HG03442 (cell line): ENCODE measurements at regions not wholly inside any gene's neighbourhood (a gene's known extent, or its start where the extent isn't known, plus 50 kb on each side); places are given as distances from the start of the nearest gene placed in this dataset.

Experiments used
- ATAC-seq: cut with Tn5 transposase; IDR thresholded peaks from one replicate; pipeline ENCODE4 v1.9.1; 2021; ENCODE audit warnings: mild to moderate bottlenecking, moderate library complexity; ENCODE audit not compliant: unreplicated experiment

GRCh38 chrX:45758738-45759397, 558.2 kb upstream of the DIPK2B start:
- peak; percentile 60 for ATAC-seq

- peak; percentile 42 for ATAC-seq
These were observed 557.6 kb upstream of the DIPK2B start for GRCh38 chrX:45758319-45758718.

- ATAC-seq, result no peak
These were observed 556.6 kb upstream of the DIPK2B start for GRCh38 chrX:45757272-45757671.

DNA sequence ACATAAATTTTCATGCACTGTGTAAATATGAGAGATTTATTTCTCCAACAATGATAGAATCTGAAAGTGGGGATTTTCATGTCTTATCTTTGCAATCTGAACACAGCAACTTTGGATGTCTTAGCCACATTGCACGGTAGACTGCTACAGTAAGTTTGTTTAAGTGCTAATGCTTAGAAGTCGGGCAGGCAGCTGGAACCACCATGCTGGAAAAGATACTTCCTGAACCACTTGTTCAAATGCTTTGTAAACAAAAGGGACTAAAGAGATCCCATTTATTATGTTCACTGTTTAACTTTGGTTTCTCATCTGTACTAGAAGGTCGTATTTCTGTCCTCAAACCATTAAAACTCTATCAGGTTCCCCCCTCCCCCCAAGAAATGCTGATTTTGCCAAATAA, 555.9 kb upstream of the DIPK2B start:
- ATAC-seq, result no peak

DNA sequence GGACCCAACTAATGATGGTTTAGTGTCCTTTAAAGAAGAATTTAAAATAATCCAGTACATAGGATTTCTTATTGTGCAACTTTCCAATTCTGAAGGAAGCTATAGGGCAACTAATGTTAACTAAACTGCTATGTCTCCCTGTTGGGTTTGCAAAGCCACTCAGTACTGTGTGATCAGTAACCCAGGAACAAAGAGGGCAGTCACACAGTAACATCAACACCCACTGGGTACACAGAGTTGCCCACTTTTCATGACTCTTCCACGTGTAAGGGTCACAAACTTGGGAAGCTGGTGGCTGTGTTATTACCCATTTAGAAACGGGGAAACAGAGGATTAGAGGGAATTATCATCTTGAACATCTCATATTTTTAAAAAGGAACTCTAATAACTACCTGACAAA, 555.0 kb upstream of the DIPK2B start:
- ATAC-seq, result no peak

DNA sequence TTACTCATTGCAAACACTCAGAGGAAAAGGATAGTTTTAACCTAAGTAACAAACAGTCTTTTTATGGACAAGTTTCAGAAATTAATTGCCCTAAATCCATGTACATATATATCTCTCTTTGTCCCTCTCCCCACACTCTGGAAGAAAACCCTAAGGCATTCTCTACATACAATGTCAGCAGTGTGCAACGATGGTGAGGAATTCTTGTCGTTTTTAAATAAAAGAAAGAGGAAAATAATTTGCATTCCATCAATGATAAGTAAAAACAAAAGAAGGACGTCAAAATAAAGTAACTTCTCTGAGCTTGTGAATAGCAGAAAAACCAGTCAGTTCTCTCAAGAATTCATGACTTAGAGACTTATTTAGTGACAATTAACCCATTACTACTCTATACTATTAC, 550.5 kb upstream of the DIPK2B start:
- no peak for ATAC-seq

GRCh38 chrX:45750639-45751038, 550.0 kb upstream of the DIPK2B start:
- no peak for ATAC-seq

DNA sequence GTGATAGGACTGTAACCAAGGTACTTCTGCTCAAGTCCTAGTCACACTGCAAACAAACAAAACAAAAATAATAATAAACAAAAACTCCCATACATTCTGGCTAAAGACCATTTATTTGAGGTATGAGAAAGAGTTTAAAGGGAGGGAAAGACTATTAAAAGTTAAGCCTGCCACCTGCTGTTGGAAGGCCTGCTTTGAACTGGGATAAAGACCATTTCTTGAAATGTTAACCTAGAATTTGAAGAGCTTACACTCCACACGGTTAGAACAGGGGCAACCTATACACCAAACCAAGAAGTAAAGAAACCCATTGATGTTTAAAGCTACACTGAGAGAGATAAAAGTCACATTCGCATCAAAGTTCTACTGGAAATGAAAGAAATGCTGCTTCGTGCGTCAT, 548.7 kb upstream of the DIPK2B start:
- no peak for ATAC-seq

DNA sequence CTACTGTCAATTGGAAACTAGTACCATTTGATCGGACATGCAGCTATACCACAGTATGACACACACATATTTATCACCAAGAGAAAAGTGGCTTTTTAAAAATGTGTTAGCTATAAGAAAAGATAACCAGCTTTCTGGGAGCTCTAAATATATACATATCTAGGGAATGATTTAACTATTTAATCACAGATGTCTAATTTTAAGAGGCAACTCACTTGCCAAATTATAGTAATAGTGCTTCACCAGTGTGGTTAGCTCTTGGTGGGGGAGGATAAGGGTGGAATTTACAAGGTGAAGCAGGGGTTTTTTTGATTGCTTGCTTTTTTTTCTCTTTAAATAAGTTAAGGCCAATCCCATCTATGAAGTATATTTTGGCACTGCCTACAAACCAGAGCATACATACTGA, 547.7 kb upstream of the DIPK2B start:
- no peak for ATAC-seq

GRCh38 chrX:45747905-45748304, 547.2 kb upstream of the DIPK2B start:
- ATAC-seq, result no peak

GRCh38 chrX:45745479-45745878, 544.8 kb upstream of the DIPK2B start:
- ATAC-seq, result no peak

DNA sequence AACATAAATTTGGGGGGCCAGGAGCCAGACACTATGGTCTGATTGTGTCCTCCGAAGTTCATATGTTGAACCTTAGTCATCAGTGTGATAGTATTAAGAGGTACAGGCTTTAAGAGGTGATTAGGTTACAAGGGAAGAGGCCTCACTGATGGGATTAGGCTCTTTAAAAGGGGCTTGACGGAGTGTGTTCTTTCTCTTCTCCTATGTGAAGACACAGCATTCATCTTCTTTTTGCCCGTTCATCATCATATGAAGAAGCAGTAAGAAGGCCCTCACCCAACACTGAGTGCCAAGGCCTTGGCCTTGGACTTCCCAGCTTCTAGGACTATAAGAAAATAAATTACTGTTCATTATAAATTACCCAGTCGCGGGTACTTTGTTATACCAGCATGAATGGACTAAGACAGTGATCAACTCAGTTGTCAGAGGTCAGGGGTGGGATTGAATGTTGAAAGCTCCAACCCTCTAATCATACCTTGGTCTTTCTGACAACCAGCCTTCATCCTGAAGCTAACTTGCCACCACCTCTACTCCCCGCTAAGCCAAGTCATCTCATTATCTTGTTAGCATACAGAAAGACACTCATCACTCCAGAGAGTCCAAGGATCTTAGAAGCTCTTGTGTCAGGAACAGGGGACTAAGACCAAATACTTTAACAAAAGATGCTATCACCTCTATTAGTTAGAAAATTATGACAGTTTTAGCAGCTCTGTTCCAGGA, 543.4 kb upstream of the DIPK2B start:
- no peak for ATAC-seq

GRCh38 chrX:45743081-45743533, 542.4 kb upstream of the DIPK2B start:
- no peak for ATAC-seq

DNA sequence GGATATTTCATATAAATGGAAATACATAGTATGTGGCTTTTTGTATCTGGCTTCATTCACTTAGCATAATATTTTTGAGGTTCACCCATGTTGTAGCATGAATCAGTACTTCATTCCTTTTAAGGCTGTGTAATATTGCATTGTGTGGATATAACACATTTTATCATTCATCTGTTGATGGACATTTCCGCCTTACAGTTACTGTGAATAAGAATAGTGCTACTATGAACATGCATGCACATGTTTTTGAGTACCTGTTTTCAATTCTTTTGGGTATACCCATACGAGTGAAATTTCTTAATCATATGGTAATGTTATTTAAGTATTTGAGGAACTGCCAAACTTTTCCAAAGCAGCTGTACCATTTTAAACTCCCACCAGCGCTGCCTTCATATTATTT, 539.6 kb upstream of the DIPK2B start:
- no peak for ATAC-seq

DNA sequence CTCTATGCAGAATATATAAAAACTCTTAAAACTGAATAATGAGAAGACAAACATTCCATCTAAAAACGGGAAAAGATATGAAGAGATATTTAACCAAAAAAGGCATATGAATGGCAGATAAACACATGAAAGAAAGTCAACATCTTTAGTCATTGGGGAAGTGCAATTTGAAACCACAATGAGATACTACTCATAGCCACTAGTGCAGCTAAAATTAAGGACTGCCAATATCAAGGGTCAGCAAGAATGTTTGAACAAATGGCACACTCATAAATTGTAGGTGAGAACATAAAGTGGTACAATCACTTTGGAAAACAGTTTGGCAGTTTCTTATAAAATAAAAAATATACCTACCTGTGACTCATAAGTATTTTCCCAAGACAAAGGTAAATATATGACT, 534.9 kb upstream of the DIPK2B start:
- ATAC-seq, result no peak

- ATAC-seq, result no peak
These were observed 530.8 kb upstream of the DIPK2B start for GRCh38 chrX:45731448-45731847.

DNA sequence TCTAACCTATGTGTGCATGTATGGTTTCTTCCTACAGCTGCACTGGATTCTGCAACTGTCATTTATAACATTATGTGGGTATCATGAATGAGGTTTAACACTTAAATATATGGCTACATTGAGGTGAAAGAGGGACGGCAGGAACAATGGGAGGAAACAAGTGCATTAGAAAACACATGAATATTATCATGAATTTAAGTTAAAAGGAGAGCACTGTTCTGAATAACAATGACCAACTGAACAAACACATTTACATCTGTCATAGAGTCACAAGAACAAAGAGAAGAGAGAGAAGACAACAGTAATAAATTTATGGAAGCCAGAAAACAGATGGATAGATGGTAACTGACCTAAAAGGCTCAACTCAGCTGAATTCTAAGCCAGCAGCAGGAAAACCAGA, 527.1 kb upstream of the DIPK2B start:
- ATAC-seq, result no peak

GRCh38 chrX:45722471-45722870, 521.8 kb upstream of the DIPK2B start:
- no peak for ATAC-seq

DNA sequence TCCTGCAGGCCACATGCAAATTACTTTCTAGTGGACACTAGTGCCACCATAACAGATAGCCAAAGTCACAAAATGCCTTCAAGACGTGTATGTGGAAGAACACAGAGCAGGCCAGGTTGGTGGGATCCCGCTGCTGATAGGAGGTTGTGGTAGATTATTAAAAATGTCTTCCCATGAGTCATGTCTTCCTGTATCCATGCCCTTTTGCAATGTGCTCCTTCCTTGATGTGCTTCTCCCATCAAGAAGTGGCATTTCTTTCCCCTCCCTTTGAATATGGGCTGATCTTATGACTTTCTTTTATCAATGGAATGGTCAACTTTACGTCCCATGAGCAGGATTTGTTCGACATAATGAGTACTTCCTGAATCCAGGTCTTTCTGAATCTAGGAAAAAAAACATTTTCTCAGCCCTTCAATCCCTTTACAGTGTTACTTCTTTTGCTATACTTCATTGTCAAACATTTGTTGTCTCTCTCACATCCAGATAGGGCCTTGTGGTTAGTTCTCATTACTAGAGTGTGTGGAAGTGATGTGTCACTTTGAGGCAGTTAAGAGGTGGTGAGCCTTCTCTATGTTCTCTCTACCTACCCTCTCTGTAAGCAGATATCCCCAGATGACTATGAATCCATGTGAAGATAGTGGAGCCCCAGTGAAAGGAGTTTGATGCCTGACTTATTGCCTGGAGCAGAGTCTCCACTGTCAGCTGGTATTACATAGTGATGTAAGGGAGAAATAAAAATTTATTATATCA, 519.2 kb upstream of the DIPK2B start:
- ATAC-seq, result no peak

DNA sequence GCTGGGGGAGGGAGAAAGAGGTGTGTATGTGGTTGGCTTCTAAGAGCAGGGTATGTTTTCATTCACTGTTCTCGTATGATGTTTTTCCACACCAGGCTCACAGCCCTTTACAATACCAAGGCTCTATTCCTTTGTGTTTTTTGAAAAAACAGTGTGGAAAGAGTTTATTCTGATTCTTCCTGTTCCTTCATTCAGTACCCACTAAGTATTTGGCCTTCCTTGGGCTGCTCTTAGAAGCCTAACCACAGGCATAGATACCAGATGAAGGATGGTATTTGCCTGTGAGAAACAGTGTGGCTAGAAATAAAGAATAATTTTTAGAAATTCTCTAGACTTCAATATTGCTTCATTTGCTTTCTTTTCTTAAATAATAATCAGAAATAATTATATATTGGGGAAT, 518.0 kb upstream of the DIPK2B start:
- ATAC-seq, result no peak

GRCh38 chrX:45716750-45717149, 516.1 kb upstream of the DIPK2B start:
- no peak for ATAC-seq

DNA sequence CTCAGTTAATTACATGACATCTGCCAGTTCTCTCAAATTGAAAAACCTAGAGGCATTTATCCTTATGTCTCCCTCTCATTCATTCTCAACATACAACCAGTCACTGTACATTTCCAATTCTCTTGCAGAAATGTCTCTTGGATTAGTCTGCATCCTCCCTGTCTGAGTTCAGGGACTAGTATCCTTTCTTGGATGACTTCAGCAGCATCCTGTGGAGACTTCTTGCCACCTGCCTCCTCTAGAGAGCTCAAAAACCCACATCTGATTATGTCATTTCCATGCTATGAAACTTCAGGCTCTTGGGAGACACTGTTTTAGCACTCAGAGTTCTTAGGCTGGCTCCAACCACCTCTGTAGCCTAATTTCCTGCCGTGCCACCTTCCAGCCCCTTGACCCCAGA, 515.1 kb upstream of the DIPK2B start:
- no peak for ATAC-seq
